HUES6 (cell line): ENCODE measurements at regions not wholly inside any gene's neighbourhood (a gene's known extent, or its start where the extent isn't known, plus 50 kb on each side); places are given as distances from the start of the nearest gene placed in this dataset.

Experiments
- H3K27ac ChIP-seq: 2 replicates; pipeline ENCODE4 v1.7.0; 2013; ENCODE audit warnings: low read depth, mild to moderate bottlenecking, low read length, inconsistent platforms
- H3K27me3 ChIP-seq: 2 replicates; pipeline ENCODE4 v1.6.1; 2013; ENCODE audit warnings: low read length; ENCODE audit not compliant: control insufficient read depth, insufficient read depth
- H3K36me3 ChIP-seq: 2 replicates; pipeline ENCODE4 v1.6.1; 2013; ENCODE audit warnings: low read length; ENCODE audit not compliant: control insufficient read depth, insufficient read depth
- H3K4me1 ChIP-seq: 2 replicates; pipeline ENCODE4 v1.6.1; 2013; ENCODE audit warnings: low read length; ENCODE audit not compliant: control insufficient read depth, insufficient read depth
- H3K4me3 ChIP-seq: 2 replicates; pipeline ENCODE4 v1.5.1; 2013; ENCODE audit warnings: low read depth, low read length
- H3K9ac ChIP-seq: one replicate; pipeline ENCODE4 v1.6.1; 2013; ENCODE audit warnings: mild to moderate bottlenecking, low read length
- H3K9me3 ChIP-seq: 2 replicates; pipeline ENCODE4 v1.6.1; 2013; ENCODE audit warnings: low read depth, low read length; ENCODE audit not compliant: control insufficient read depth, insufficient read depth

- no peaks in the 10 kb centered on the region for H3K4me1 ChIP-seq
- no peak overlapping the region for H3K9ac ChIP-seq
- no peaks in the 10 kb centered on the region for H3K36me3 ChIP-seq
- H3K27ac ChIP-seq: no peak overlapping the region
- H3K4me3 ChIP-seq: no peak overlapping the region
- no peaks in the 10 kb centered on the region for H3K9me3 ChIP-seq
- no peaks in the 10 kb centered on the region for H3K27me3 ChIP-seq
Measured at GRCh38 chr6:119483908-119484307, 134.3 kb upstream of the MAN1A1 start.

- H3K27ac ChIP-seq: no peak overlapping the region
- H3K36me3 ChIP-seq: no peaks in the 10 kb centered on the region
- no peak overlapping the region for H3K9ac ChIP-seq
- H3K4me3 ChIP-seq: no peak overlapping the region
- no peaks in the 10 kb centered on the region for H3K4me1 ChIP-seq
- no peaks in the 10 kb centered on the region for H3K27me3 ChIP-seq
- no peaks in the 10 kb centered on the region for H3K9me3 ChIP-seq
Measured at GRCh38 chr6:119482850-119483285, 133.3 kb upstream of the MAN1A1 start.

- H3K27me3 ChIP-seq: no peaks in the 10 kb centered on the region
- H3K4me3 ChIP-seq: no peak overlapping the region
- no peaks in the 10 kb centered on the region for H3K9me3 ChIP-seq
- no peaks in the 10 kb centered on the region for H3K4me1 ChIP-seq
- no peak overlapping the region for H3K9ac ChIP-seq
- no peaks in the 10 kb centered on the region for H3K36me3 ChIP-seq
- no peak overlapping the region for H3K27ac ChIP-seq
Measured at GRCh38 chr6:119481976-119482375, 132.4 kb upstream of the MAN1A1 start.

GRCh38 chr6:119480961-119481497 lies 131.5 kb upstream of the MAN1A1 start:
- H3K9ac ChIP-seq: no peak overlapping the region
- H3K36me3 ChIP-seq: no peaks in the 10 kb centered on the region
- H3K9me3 ChIP-seq: no peaks in the 10 kb centered on the region
- H3K4me1 ChIP-seq: no peaks in the 10 kb centered on the region
- no peaks in the 10 kb centered on the region for H3K27me3 ChIP-seq
- H3K27ac ChIP-seq: no peak overlapping the region
- H3K4me3 ChIP-seq: no peak overlapping the region

GRCh38 chr6:119479860-119480655 lies 130.5 kb upstream of the MAN1A1 start:
- Histone ChIP-seq H3K9ac (no peak overlapping the region), H3K36me3 (no peaks in the 10 kb centered on the region), H3K27me3 (no peaks in the 10 kb centered on the region), H3K4me3 (no peak overlapping the region), H3K27ac (no peak overlapping the region), H3K9me3 (no peaks in the 10 kb centered on the region), H3K4me1 (no peaks in the 10 kb centered on the region)

- no peak overlapping the region for H3K9ac ChIP-seq
- H3K9me3 ChIP-seq: no peaks in the 10 kb centered on the region
- H3K27ac ChIP-seq: no peak overlapping the region
- H3K36me3 ChIP-seq: no peaks in the 10 kb centered on the region
- no peaks in the 10 kb centered on the region for H3K4me1 ChIP-seq
- no peak overlapping the region for H3K4me3 ChIP-seq
- no peaks in the 10 kb centered on the region for H3K27me3 ChIP-seq
Measured at GRCh38 chr6:119476554-119476953, 127.0 kb upstream of the MAN1A1 start.

GRCh38 chr6:119476024-119476423 lies 126.5 kb upstream of the MAN1A1 start:
- H3K27ac ChIP-seq: no peak overlapping the region
- no peak overlapping the region for H3K4me3 ChIP-seq
- H3K36me3 ChIP-seq: no peaks in the 10 kb centered on the region

GRCh38 chr6:119470893-119471542 lies 121.5 kb upstream of the MAN1A1 start:
- no peak overlapping the region for H3K9ac ChIP-seq
- no peaks in the 10 kb centered on the region for H3K9me3 ChIP-seq
- H3K4me1 ChIP-seq: no peaks in the 10 kb centered on the region
- no peaks in the 10 kb centered on the region for H3K36me3 ChIP-seq
- no peak overlapping the region for H3K4me3 ChIP-seq
- H3K27ac ChIP-seq: no peak overlapping the region
- no peaks in the 10 kb centered on the region for H3K27me3 ChIP-seq

More at GRCh38 chr6:119476024-119476423, 126.5 kb upstream of the MAN1A1 start:
- no peaks in the 10 kb centered on the region for H3K27me3 ChIP-seq
- H3K9me3 ChIP-seq: no peaks in the 10 kb centered on the region
- no peak overlapping the region for H3K9ac ChIP-seq
- no peaks in the 10 kb centered on the region for H3K4me1 ChIP-seq

- Histone ChIP-seq H3K4me3 (no peak overlapping the region), H3K27ac (no peak overlapping the region), H3K4me1 (no peaks in the 10 kb centered on the region), H3K27me3 (no peaks in the 10 kb centered on the region), H3K9me3 (no peaks in the 10 kb centered on the region), H3K9ac (no peak overlapping the region), H3K36me3 (no peaks in the 10 kb centered on the region)
Measured at GRCh38 chr6:119467488-119468081, 118.0 kb upstream of the MAN1A1 start.

- no peaks in the 10 kb centered on the region for H3K27me3 ChIP-seq
- no peaks in the 10 kb centered on the region for H3K4me1 ChIP-seq
- H3K36me3 ChIP-seq: no peaks in the 10 kb centered on the region
- H3K27ac ChIP-seq: no peak overlapping the region
- H3K9ac ChIP-seq: no peak overlapping the region
- H3K9me3 ChIP-seq: no peaks in the 10 kb centered on the region
- H3K4me3 ChIP-seq: no peak overlapping the region
Measured at GRCh38 chr6:119466226-119466625, 116.7 kb upstream of the MAN1A1 start.

- Histone ChIP-seq H3K4me3 (no peak overlapping the region), H3K36me3 (no peaks in the 10 kb centered on the region), H3K9me3 (no peaks in the 10 kb centered on the region), H3K4me1 (no peaks in the 10 kb centered on the region), H3K9ac (no peak overlapping the region), H3K27me3 (no peaks in the 10 kb centered on the region), H3K27ac (no peak overlapping the region)
Measured at GRCh38 chr6:119463081-119463626, 113.6 kb upstream of the MAN1A1 start.
